ENCODE measurements at regions not wholly inside any gene's neighbourhood (a gene's known extent, or its start where the extent isn't known, plus 50 kb on each side); places are given as distances from the start of the nearest gene placed in this dataset.

DNA sequence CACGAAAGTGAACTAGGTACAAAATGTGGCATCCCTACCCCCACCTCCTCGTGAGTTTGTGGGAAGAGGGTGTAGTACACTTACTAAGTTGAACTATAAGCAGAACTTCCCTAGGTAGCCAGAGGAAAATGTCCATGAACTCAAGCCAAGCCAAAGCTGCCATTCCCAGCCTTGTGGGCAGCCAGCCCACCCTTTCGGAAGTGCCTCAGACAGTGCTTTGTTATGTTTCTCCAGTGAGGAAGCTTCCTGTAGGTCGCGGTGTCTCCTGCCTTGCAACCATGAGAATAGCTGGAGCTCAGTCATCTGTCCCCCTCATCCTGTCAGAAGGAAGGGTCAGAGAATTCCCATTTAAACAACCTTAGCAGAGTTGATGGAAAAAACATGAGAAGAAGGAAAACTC is 266.9 kb downstream of the DUSP6 start:
- TF ChIP-seq FOXM1 (IDR thresholded peaks at IDR 0.05; ENCODE audit: borderline replicate concordance, low read depth) (no peak), RAD21 (IDR thresholded peaks at IDR 0.05; ENCODE audit: low read depth) (no peak), EGR1 (IDR thresholded peaks at IDR 0.05) (no peak), EP300 (IDR thresholded peaks at IDR 0.05; ENCODE audit: borderline replicate concordance) (no peak), NFIC (IDR thresholded peaks at IDR 0.05) (no peak), ZBTB7A (IDR thresholded peaks at IDR 0.05; ENCODE audit: low read depth) (no peak), TAF1 (IDR thresholded peaks at IDR 0.05; ENCODE audit: low read depth) (no peak), TCF12 (IDR thresholded peaks at IDR 0.05; ENCODE audit: low read depth) (no peak), YY1 (IDR thresholded peaks at IDR 0.05; ENCODE audit: low read depth) (no peak), CREB1 (IDR thresholded peaks at IDR 0.05; ENCODE audit: low read depth) (no peak)
- TF ChIP-seq, protein P1, sequence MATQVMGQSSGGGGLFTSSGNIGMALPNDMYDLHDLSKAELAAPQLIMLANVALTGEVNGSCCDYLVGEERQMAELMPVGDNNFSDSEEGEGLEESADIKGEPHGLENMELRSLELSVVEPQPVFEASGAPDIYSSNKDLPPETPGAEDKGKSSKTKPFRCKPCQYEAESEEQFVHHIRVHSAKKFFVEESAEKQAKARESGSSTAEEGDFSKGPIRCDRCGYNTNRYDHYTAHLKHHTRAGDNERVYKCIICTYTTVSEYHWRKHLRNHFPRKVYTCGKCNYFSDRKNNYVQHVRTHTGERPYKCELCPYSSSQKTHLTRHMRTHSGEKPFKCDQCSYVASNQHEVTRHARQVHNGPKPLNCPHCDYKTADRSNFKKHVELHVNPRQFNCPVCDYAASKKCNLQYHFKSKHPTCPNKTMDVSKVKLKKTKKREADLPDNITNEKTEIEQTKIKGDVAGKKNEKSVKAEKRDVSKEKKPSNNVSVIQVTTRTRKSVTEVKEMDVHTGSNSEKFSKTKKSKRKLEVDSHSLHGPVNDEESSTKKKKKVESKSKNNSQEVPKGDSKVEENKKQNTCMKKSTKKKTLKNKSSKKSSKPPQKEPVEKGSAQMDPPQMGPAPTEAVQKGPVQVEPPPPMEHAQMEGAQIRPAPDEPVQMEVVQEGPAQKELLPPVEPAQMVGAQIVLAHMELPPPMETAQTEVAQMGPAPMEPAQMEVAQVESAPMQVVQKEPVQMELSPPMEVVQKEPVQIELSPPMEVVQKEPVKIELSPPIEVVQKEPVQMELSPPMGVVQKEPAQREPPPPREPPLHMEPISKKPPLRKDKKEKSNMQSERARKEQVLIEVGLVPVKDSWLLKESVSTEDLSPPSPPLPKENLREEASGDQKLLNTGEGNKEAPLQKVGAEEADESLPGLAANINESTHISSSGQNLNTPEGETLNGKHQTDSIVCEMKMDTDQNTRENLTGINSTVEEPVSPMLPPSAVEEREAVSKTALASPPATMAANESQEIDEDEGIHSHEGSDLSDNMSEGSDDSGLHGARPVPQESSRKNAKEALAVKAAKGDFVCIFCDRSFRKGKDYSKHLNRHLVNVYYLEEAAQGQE (IDR thresholded peaks at IDR 0.05; ENCODE audit: low read depth): no peak
- TF ChIP-seq, protein P2, sequence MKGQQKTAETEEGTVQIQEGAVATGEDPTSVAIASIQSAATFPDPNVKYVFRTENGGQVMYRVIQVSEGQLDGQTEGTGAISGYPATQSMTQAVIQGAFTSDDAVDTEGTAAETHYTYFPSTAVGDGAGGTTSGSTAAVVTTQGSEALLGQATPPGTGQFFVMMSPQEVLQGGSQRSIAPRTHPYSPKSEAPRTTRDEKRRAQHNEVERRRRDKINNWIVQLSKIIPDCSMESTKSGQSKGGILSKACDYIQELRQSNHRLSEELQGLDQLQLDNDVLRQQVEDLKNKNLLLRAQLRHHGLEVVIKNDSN (IDR thresholded peaks at IDR 0.05): no peak
- TF ChIP-seq, protein P3, sequence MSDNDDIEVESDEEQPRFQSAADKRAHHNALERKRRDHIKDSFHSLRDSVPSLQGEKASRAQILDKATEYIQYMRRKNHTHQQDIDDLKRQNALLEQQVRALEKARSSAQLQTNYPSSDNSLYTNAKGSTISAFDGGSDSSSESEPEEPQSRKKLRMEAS (IDR thresholded peaks at IDR 0.05): no peak

DNA sequence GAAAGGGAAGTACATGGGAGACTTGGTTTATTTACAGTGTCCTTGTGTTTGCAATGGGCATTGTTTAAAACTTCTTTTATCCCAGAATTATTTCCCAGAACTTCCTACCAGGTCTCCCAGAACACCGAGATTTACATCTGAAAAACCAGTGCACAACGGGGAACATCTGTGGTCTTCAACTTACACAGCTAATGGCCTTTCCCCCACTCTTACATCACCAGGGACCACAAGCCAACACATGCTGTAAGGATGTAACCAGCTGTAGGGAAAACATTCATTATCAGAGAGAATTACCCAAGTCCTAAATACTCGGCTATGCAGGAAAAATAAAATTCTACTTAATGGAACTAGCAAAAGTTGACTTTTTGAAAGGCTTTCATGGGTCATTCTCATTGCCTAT is 267.6 kb downstream of the DUSP6 start:
- TF ChIP-seq TEAD4 (IDR thresholded peaks at IDR 0.05): no peak
- no peak for TF ChIP-seq FOXM1 (IDR thresholded peaks at IDR 0.05; ENCODE audit: borderline replicate concordance, low read depth)
- TF ChIP-seq NFIC (IDR thresholded peaks at IDR 0.05): no peak
- no peak for TF ChIP-seq CEBPB (IDR thresholded peaks at IDR 0.05)
- TF ChIP-seq EP300 (IDR thresholded peaks at IDR 0.05; ENCODE audit: borderline replicate concordance): no peak
- TF ChIP-seq TAF1 (IDR thresholded peaks at IDR 0.05; ENCODE audit: low read depth): no peak
- TF ChIP-seq ZBTB7A (IDR thresholded peaks at IDR 0.05; ENCODE audit: low read depth): no peak
- no peak for TF ChIP-seq TCF12 (IDR thresholded peaks at IDR 0.05; ENCODE audit: low read depth)
- no peak for TF ChIP-seq YY1 (IDR thresholded peaks at IDR 0.05; ENCODE audit: low read depth)
- TF ChIP-seq, protein P1 (IDR thresholded peaks at IDR 0.05; ENCODE audit: low read depth): no peak
- no peak for TF ChIP-seq EGR1 (IDR thresholded peaks at IDR 0.05)
- TF ChIP-seq, protein P2 (IDR thresholded peaks at IDR 0.05): no peak
- TF ChIP-seq CREB1 (IDR thresholded peaks at IDR 0.05; ENCODE audit: low read depth): no peak
- TF ChIP-seq RAD21 (IDR thresholded peaks at IDR 0.05; ENCODE audit: low read depth): no peak
- TF ChIP-seq, protein P3 (IDR thresholded peaks at IDR 0.05): no peak

- TF ChIP-seq EP300 (IDR thresholded peaks at IDR 0.05; ENCODE audit: borderline replicate concordance) (no peak), TEAD4 (IDR thresholded peaks at IDR 0.05) (no peak), EGR1 (IDR thresholded peaks at IDR 0.05) (no peak), CREB1 (IDR thresholded peaks at IDR 0.05; ENCODE audit: low read depth) (no peak), FOXM1 (IDR thresholded peaks at IDR 0.05; ENCODE audit: borderline replicate concordance, low read depth) (no peak), RAD21 (IDR thresholded peaks at IDR 0.05; ENCODE audit: low read depth) (no peak), CEBPB (IDR thresholded peaks at IDR 0.05) (no peak), TAF1 (IDR thresholded peaks at IDR 0.05; ENCODE audit: low read depth) (no peak), ZBTB7A (IDR thresholded peaks at IDR 0.05; ENCODE audit: low read depth) (no peak)
- TF ChIP-seq, protein P1 (IDR thresholded peaks at IDR 0.05; ENCODE audit: low read depth): no peak
- TF ChIP-seq, protein P3 (IDR thresholded peaks at IDR 0.05): no peak
- TF ChIP-seq, protein P2 (IDR thresholded peaks at IDR 0.05): no peak
Measured at GRCh38 chr12:89083491-89083890, 268.8 kb downstream of the DUSP6 start.

- TF ChIP-seq, protein P3 (IDR thresholded peaks at IDR 0.05): no peak
- no peak for TF ChIP-seq YY1 (IDR thresholded peaks at IDR 0.05; ENCODE audit: low read depth)
- no peak for TF ChIP-seq TAF1 (IDR thresholded peaks at IDR 0.05; ENCODE audit: low read depth)
- no peak for TF ChIP-seq TCF12 (IDR thresholded peaks at IDR 0.05; ENCODE audit: low read depth)
- TF ChIP-seq FOXM1 (IDR thresholded peaks at IDR 0.05; ENCODE audit: borderline replicate concordance, low read depth): no peak
- TF ChIP-seq, protein P1 (IDR thresholded peaks at IDR 0.05; ENCODE audit: low read depth): no peak
Measured at GRCh38 chr12:89082370-89082753, 269.9 kb downstream of the DUSP6 start.
